ENCODE measurements at regions not wholly inside any gene's neighbourhood (a gene's known extent, or its start where the extent isn't known, plus 50 kb on each side); places are given as distances from the start of the nearest gene placed in this dataset.

- Mint-ChIP-seq H3K27me3 (ENCODE audit: low read depth) (no peaks in the 10 kb centered on the region), H3K27ac (no peak overlapping the region), H3K9me3 (peaks cover 34% of the 10 kb centered on the region), H3K36me3 (ENCODE audit: low read depth) (no peaks in the 10 kb centered on the region), H3K4me3 (no peak overlapping the region), H3K4me1 (ENCODE audit: low read depth) (no peaks in the 10 kb centered on the region)
- no peak for DNase-seq (ENCODE audit: low spot score)
These were observed 2168.1 kb downstream of the MAT2B start for GRCh38 chr5:165673499-165673898.

- H3K27ac Mint-ChIP-seq: no peak overlapping the region
- no peaks in the 10 kb centered on the region for H3K36me3 Mint-ChIP-seq (ENCODE audit: low read depth)
- no peak for DNase-seq (ENCODE audit: low spot score)
- no peaks in the 10 kb centered on the region for H3K27me3 Mint-ChIP-seq (ENCODE audit: low read depth)
- no peaks in the 10 kb centered on the region for H3K4me1 Mint-ChIP-seq (ENCODE audit: low read depth)
- peaks cover 34% of the 10 kb centered on the region for H3K9me3 Mint-ChIP-seq
- H3K4me3 Mint-ChIP-seq: no peak overlapping the region
These were observed 2190.4 kb downstream of the MAT2B start for GRCh38 chr5:165695796-165696195.

GRCh38 chr5:165705960-165706359, 2200.5 kb downstream of the MAT2B start:
- Mint-ChIP-seq H3K9me3 (peaks cover 11% of the 10 kb centered on the region), H3K27ac (no peak overlapping the region), H3K27me3 (ENCODE audit: low read depth) (no peaks in the 10 kb centered on the region), H3K4me3 (no peak overlapping the region), H3K36me3 (ENCODE audit: low read depth) (no peaks in the 10 kb centered on the region), H3K4me1 (ENCODE audit: low read depth) (no peaks in the 10 kb centered on the region)
- DNase-seq (ENCODE audit: low spot score): no peak

DNA sequence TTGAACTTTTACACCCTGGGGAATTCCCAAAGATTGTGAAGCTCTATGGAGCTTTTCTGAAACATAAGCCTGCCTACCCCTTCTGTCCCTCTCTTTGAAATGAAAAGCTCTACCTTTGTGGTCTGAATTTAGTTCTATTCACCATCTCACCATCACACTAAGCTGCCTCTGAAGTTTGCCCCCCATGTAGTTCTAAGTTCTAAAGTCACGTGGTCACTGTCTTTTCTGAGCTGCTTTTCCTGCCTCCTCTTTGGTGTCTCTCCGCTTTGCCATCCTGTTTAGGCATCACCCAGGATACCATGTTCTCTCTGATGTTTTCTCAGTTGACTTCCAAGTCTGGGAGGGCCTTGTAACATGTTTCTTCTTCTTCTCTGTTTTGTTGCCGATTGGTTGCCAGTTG, 2206.6 kb downstream of the MAT2B start:
- DNase-seq (ENCODE audit: low spot score): no peak
- H3K27me3 Mint-ChIP-seq (ENCODE audit: low read depth): no peaks in the 10 kb centered on the region
- H3K27ac Mint-ChIP-seq: no peak overlapping the region
- H3K4me3 Mint-ChIP-seq: no peak overlapping the region
- H3K36me3 Mint-ChIP-seq (ENCODE audit: low read depth): no peaks in the 10 kb centered on the region
- H3K9me3 Mint-ChIP-seq: peaks cover 21% of the 10 kb centered on the region
- no peaks in the 10 kb centered on the region for H3K4me1 Mint-ChIP-seq (ENCODE audit: low read depth)

DNA sequence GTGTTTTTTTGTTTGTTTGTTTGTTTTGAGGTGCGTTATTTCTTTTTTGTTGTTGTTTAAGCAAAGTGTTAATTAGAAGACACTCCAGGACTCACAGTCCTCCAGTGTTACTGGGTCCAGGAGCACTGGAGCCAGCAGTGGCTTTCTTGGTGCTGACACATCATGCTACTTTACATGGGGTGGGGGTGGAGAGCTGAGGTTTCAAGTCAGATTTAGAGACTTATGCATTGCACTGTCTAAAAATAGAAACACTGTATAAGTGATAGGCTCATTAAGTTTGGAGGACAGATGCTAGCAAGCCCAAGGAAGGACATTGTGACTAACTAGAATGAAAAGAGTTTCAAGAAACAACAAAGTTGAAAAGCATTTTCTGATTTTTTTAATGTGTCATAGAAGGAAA, 2209.2 kb downstream of the MAT2B start:
- no peak for DNase-seq (ENCODE audit: low spot score)
- no peak overlapping the region for H3K4me3 Mint-ChIP-seq

GRCh38 chr5:165720901-165721300, 2215.5 kb downstream of the MAT2B start:
- Mint-ChIP-seq H3K4me1 (ENCODE audit: low read depth) (no peaks in the 10 kb centered on the region), H3K27ac (no peak overlapping the region), H3K9me3 (peaks cover 29% of the 10 kb centered on the region), H3K36me3 (ENCODE audit: low read depth) (no peaks in the 10 kb centered on the region), H3K27me3 (ENCODE audit: low read depth) (no peaks in the 10 kb centered on the region), H3K4me3 (no peak overlapping the region)
- no peak for DNase-seq (ENCODE audit: low spot score)

More for the DNA sequence above, 2209.2 kb downstream of the MAT2B start:
- no peaks in the 10 kb centered on the region for H3K4me1 Mint-ChIP-seq (ENCODE audit: low read depth)
- H3K27me3 Mint-ChIP-seq (ENCODE audit: low read depth): no peaks in the 10 kb centered on the region
- H3K9me3 Mint-ChIP-seq: peaks cover 29% of the 10 kb centered on the region
- H3K27ac Mint-ChIP-seq: no peak overlapping the region
- no peaks in the 10 kb centered on the region for H3K36me3 Mint-ChIP-seq (ENCODE audit: low read depth)

DNA sequence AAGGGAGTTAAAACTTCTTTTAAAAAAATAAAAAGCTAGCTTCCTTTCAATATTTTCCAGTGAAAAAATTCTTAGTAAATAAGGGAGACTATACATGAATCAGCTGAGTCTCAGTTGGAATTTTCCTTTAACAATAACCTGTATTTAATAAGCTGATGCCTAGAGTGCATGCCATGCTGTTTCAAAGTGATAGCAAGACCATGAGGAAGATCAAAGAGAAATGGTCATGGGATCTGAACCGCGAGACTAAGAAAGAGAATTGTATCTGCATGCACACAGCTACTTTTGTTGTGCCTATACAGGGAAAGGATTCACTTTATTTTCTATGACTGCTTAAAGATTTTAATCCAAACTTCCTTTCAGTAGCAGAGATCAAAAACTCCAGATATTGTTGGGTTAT, 2217.0 kb downstream of the MAT2B start:
- no peak for DNase-seq (ENCODE audit: low spot score)
- H3K9me3 Mint-ChIP-seq: peaks cover 29% of the 10 kb centered on the region
- H3K4me1 Mint-ChIP-seq (ENCODE audit: low read depth): no peaks in the 10 kb centered on the region
- no peak overlapping the region for H3K27ac Mint-ChIP-seq
- no peak overlapping the region for H3K4me3 Mint-ChIP-seq
- no peaks in the 10 kb centered on the region for H3K27me3 Mint-ChIP-seq (ENCODE audit: low read depth)
- no peaks in the 10 kb centered on the region for H3K36me3 Mint-ChIP-seq (ENCODE audit: low read depth)

DNA sequence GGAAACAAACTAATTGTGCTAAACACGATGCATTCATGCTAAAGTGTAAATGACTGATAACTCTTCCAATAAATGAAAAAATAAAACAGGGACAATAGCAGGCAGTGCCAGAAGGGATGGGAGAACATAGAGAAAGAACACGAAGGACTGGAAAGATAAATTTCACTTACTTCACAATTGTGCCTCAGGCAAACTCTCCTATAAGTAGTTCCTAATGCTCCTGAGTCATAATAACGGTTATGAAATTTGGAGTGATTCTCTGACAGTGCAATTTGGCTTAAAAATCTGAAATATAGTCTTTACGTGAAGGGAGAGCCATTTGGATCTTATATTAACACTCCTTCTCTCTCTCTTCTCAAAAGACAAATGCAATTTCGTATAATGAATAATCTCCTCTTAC, 2218.5 kb downstream of the MAT2B start:
- Mint-ChIP-seq H3K27ac (no peak overlapping the region), H3K4me1 (ENCODE audit: low read depth) (no peaks in the 10 kb centered on the region), H3K36me3 (ENCODE audit: low read depth) (no peaks in the 10 kb centered on the region), H3K27me3 (ENCODE audit: low read depth) (no peaks in the 10 kb centered on the region), H3K4me3 (no peak overlapping the region), H3K9me3 (peaks cover 24% of the 10 kb centered on the region)
- no peak for DNase-seq (ENCODE audit: low spot score)

DNA sequence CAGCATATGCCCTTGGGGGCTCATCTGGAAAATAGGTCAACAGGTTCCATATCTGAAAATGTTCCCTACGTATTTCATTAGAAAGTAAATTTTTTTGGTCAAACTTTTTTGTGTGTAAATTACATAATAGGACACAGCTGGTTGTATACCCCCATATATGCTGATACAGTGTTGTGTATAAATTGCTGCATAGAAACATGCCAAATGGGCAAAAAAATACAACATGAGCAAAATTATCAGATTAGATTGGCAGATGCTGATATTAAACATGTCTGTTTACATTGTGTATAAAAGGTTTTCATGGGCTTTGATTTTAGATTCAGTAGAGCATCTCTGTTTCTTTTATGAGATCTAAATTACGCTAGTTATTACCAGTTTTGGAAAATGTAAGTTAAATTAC, 2223.0 kb downstream of the MAT2B start:
- Mint-ChIP-seq H3K4me3 (no peak overlapping the region), H3K4me1 (ENCODE audit: low read depth) (no peaks in the 10 kb centered on the region), H3K27ac (no peak overlapping the region), H3K9me3 (peaks cover 21% of the 10 kb centered on the region), H3K36me3 (ENCODE audit: low read depth) (no peaks in the 10 kb centered on the region), H3K27me3 (ENCODE audit: low read depth) (no peaks in the 10 kb centered on the region)
- DNase-seq (ENCODE audit: low spot score): no peak

DNA sequence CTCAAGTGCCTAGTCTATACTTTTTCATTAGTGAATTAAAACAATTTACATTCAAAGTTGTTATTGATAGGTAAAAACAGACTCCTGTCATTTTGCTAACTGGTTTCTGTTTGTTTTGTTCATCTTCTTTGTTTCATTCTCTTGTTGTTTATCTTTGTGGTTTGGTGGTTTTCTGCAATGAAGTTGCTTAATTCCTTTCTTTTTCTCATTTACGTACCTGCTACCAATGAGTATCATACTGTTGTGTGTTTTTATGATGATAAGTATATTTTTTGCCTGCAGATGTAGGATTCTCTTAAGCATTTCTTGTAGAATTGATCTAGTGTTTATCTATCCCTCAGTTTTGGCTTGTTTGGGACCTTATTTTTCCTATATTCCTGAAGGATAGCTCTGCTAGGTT, 2230.0 kb downstream of the MAT2B start:
- Mint-ChIP-seq H3K4me3 (no peak overlapping the region), H3K27ac (no peak overlapping the region), H3K36me3 (ENCODE audit: low read depth) (no peaks in the 10 kb centered on the region), H3K4me1 (ENCODE audit: low read depth) (no peaks in the 10 kb centered on the region), H3K9me3 (peaks cover 37% of the 10 kb centered on the region), H3K27me3 (ENCODE audit: low read depth) (no peaks in the 10 kb centered on the region)
- no peak for DNase-seq (ENCODE audit: low spot score)

DNA sequence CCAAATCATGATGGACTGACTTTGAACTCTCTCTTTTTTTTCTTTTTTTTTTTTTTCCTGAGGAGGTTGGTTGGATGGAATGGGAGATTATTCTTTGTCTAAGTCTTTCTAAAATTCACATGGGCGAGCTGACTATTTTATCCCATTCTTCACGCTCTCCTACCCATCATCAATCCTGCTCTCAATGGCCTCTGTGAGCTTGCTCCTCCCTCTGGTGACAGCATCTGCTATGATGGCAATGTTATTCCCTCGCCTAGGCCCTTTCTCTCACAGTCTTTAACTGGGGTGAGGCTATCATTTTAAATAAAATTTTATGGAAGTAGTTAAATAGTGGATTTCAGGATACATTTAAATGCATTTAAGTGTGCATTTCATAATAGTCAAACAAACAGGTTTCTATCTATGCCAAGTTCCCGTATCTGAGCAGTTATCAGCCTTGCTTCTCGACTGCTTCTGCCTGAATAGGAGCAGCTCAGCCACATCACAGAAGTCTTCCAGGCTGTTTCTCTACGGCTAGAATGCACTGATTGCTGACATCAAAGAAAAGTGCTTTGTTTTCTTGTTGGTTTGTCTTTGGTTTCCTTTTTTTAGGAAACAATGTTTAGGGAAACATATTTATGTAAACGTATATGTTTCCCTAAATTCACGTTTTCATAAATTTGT, 2233.8 kb downstream of the MAT2B start:
- H3K36me3 Mint-ChIP-seq (ENCODE audit: low read depth): no peaks in the 10 kb centered on the region
- H3K4me1 Mint-ChIP-seq (ENCODE audit: low read depth): no peaks in the 10 kb centered on the region
- no peak overlapping the region for H3K27ac Mint-ChIP-seq
- DNase-seq (ENCODE audit: low spot score): no peak
- no peak overlapping the region for H3K4me3 Mint-ChIP-seq
- H3K27me3 Mint-ChIP-seq (ENCODE audit: low read depth): no peaks in the 10 kb centered on the region
- peaks cover 29% of the 10 kb centered on the region for H3K9me3 Mint-ChIP-seq

DNA sequence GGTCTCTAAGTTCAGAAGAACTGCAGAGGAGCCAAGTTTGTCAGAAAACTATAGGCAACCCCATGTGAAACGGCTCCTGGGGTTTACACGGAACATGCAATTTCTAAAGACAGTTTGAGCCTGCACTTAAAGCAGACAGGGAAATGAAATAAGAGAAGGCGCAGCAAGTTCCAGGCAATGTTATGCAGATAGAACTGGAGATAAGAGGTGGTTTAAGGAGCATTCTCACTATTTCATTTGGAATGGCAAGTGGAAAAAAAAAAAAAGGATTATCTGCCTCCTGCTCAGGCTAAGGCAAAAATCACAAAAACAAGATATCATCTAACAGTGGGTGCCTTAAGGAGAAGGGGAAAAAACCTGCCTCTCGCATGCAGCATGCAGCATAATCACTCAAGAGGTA, 2252.4 kb downstream of the MAT2B start:
- no peak for DNase-seq (ENCODE audit: low spot score)
- no peak overlapping the region for H3K27ac Mint-ChIP-seq
- H3K4me1 Mint-ChIP-seq (ENCODE audit: low read depth): no peaks in the 10 kb centered on the region
- H3K27me3 Mint-ChIP-seq (ENCODE audit: low read depth): no peaks in the 10 kb centered on the region
- peaks cover 31% of the 10 kb centered on the region for H3K9me3 Mint-ChIP-seq
- H3K36me3 Mint-ChIP-seq (ENCODE audit: low read depth): no peaks in the 10 kb centered on the region
- H3K4me3 Mint-ChIP-seq: no peak overlapping the region

DNA sequence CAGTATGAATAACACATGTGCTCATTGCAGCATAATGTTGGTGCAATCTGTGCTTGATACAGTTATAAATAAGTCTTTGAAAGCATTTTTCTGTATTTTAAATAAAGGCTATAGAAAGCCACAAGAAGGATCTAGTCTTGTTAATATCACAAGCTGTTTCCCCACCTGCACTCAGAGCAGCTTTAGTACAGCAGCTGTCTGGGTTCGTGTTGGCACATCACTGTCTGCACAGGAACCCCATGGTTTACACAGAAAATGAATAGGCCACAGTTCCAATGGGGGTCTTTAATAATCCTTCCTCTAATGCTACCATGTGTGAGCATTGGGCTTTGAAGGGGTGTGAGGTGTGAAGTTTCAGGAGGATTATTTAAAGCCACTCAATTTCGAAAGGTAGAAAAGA, 2269.7 kb downstream of the MAT2B start:
- Mint-ChIP-seq H3K27me3 (ENCODE audit: low read depth) (no peaks in the 10 kb centered on the region), H3K4me3 (no peak overlapping the region), H3K4me1 (ENCODE audit: low read depth) (no peaks in the 10 kb centered on the region), H3K36me3 (ENCODE audit: low read depth) (no peaks in the 10 kb centered on the region), H3K9me3 (peaks cover 26% of the 10 kb centered on the region), H3K27ac (no peak overlapping the region)
- no peak for DNase-seq (ENCODE audit: low spot score)

DNA sequence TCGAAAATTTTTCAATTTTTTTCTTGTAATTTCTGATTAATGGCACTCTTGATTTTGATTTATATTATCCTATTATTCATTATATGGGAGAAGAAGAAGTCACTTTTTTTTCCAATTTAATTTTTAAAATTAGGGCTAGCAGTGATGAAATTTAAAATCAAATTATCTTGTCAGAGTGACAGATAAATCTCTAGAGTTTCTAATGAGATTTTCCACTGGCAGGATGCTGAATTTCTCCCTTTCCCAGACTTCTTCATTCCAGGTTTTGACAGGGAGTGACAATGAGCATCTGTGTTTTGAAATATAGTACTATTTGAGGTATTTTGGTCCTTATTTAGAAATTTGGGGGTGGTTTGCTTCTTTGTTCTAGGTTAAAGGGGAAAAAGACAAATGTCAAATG, 2274.1 kb downstream of the MAT2B start:
- Mint-ChIP-seq H3K27me3 (ENCODE audit: low read depth) (no peaks in the 10 kb centered on the region), H3K9me3 (peaks cover 38% of the 10 kb centered on the region), H3K4me3 (no peak overlapping the region), H3K4me1 (ENCODE audit: low read depth) (no peaks in the 10 kb centered on the region), H3K27ac (no peak overlapping the region), H3K36me3 (ENCODE audit: low read depth) (no peaks in the 10 kb centered on the region)
- no peak for DNase-seq (ENCODE audit: low spot score)

DNA sequence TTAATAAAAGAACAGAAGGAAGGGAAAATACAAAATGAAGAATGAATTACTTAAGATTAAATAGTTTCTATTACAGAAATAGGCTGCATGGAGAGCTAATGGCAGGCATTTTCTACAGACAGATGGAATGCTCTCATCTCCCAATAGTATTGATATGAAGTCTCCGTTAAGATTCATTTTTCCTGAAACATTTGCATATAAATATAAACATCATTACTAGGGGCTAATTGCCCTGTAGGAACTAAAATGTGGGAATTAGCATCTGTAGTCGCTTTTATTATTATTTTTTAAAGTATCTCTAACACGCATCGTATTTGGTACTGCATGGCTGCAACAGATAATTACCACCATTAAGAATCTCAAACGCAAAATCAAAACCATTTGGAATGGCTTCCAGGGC, 2275.5 kb downstream of the MAT2B start:
- Mint-ChIP-seq H3K9me3 (peaks cover 40% of the 10 kb centered on the region), H3K4me3 (no peak overlapping the region), H3K4me1 (ENCODE audit: low read depth) (no peaks in the 10 kb centered on the region), H3K36me3 (ENCODE audit: low read depth) (no peaks in the 10 kb centered on the region), H3K27ac (no peak overlapping the region), H3K27me3 (ENCODE audit: low read depth) (no peaks in the 10 kb centered on the region)
- DNase-seq (ENCODE audit: low spot score): no peak
